Spleen (tissue), 11 donors: ENCODE measurements at regions not wholly inside any gene's neighbourhood (a gene's known extent, or its start where the extent isn't known, plus 50 kb on each side); places are given as distances from the start of the nearest gene placed in this dataset.

Source experiments
- DNase-seq: peaks from one replicate; pipeline ENCODE4 v3.0.0-alpha.2; 2020
- H3K27ac ChIP-seq, 8 donors: fragments of 200-600 bp; sonication (generic) in 7 of 8; 1 replicate in 4 of 8; 2 replicates in 4 of 8; pipeline versions ENCODE4 v1.5.0 to v1.8.0; 2016 to 2021; ENCODE audit warnings: inconsistent platforms in 4 of 8, mild to moderate bottlenecking in 4 of 8, moderate library complexity in 1 of 8
- H3K27me3 ChIP-seq, 7 donors: fragments of 200-600 bp; sonication (generic) in 6 of 7; replicated peaks in 1 of 7; 1 replicate in 4 of 7; 2 replicates in 3 of 7; pipeline versions ENCODE4 v1.5.0 to v1.8.0; 2016 to 2021; ENCODE audit warnings: inconsistent platforms in 3 of 7, mild to moderate bottlenecking in 1 of 7
- H3K36me3 ChIP-seq, 6 donors: fragments of 200-600 bp; sonication (generic) in 5 of 6; 1 replicate in 4 of 6; 2 replicates in 2 of 6; pipeline versions ENCODE4 v1.5.0 to v1.8.0; 2016 to 2021; ENCODE audit warnings: inconsistent platforms in 2 of 6
- H3K4me1 ChIP-seq, 6 donors: fragments of 200-600 bp; sonication (generic) in 5 of 6; 1 replicate in 3 of 6; 2 replicates in 3 of 6; pipeline versions ENCODE4 v1.5.0 to v1.8.0; 2016 to 2021; ENCODE audit warnings: inconsistent platforms in 3 of 6
- H3K4me3 ChIP-seq, 8 donors: fragments of 200-600 bp; sonication (generic) in 7 of 8; 1 replicate in 4 of 8; 2 replicates in 4 of 8; pipeline versions ENCODE4 v1.5.0 to v1.8.0; 2016 to 2021; ENCODE audit warnings: inconsistent platforms in 4 of 8, mild to moderate bottlenecking in 4 of 8, moderate library complexity in 2 of 8
- H3K9me3 ChIP-seq, 8 donors: fragments of 200-600 bp; sonication (generic) in 7 of 8; 1 replicate in 4 of 8; 2 replicates in 4 of 8; pipeline versions ENCODE4 v1.5.0 to v1.8.0; 2016 to 2021; ENCODE audit warnings: inconsistent platforms in 4 of 8
- POLR2A ChIP-seq, 3 donors: fragments of 450-650 bp; IDR thresholded peaks; one replicate each; pipeline ENCODE4 v1.5.1; 2017; ENCODE audit warnings: antibody characterized with exemption in 3 of 3, mild to moderate bottlenecking in 1 of 3
- POLR2AphosphoS5 ChIP-seq, 3 donors: sonication (generic); formaldehyde crosslinking; IDR thresholded peaks; one replicate each; pipeline ENCODE4 v1.5.1; 2017; ENCODE audit warnings: antibody characterized with exemption in 3 of 3
- WGBS, 5 donors: extraction: QIAGEN DNeasy Blood & Tissue Kit in 3 of 5; methylation state at CpG; one replicate each; pipeline versions ENCODE4 v1.1.5 to v1.1.7; 2013 to 2018; 5-methylcytosine and 5-hydroxymethylcytosine counted together
- intact Hi-C: fragments of 100-400 bp; cut with DNase I; formaldehyde crosslinking; loops from one replicate; pipeline ENCODE4 v1.15.0; 2023; ENCODE audit warnings: low total_unique reads
- TF ChIP-seq, protein P1 (sequence below), 11 experiments: fragments of 200-600 bp in 7 of 11; fragments of 450-650 bp in 4 of 11; sonication (generic) in 4 of 11; IDR thresholded peaks in 8 of 11; conservative IDR thresholded peaks in 3 of 11; 1 replicate in 7 of 11; 2 replicates in 4 of 11; pipeline versions ENCODE4 v1.4.0 to v1.8.0; 2016 to 2021; ENCODE audit warnings: antibody characterized with exemption in 11 of 11, inconsistent platforms in 4 of 11, mild to moderate bottlenecking in 1 of 11
- donor health status: healthy with polysubstance abuse.
- donor health status: DM: no; HTN: no; CAD: no; lungs with moderate emphysema.
- donor health status: DM: no; HTN: no; CAD: no.
- donor health status: Bipolar disorder and iron deficiency.
- donor health status: healthy.
- donor health status: DM: no; HTN: no; CAD: no.
- donor health status: DM: yes; HTN: yes; CAD: no.

- 95 to 98% (median 96%) methylated on average over 6 of the region's 6 CpGs for WGBS, 5 donors
- H3K27ac ChIP-seq = peak overlapping the region in 1 of 8 donors; percentile 78
- no peaks in the 10 kb centered on the region for H3K9me3 ChIP-seq
- intact Hi-C loops = loop anchor here (10.0 kb wide), 1 partner anchor 119 kb away; no protein-coding TSS in a partner anchor
- no peak overlapping the region for H3K4me3 ChIP-seq
- TF ChIP-seq POLR2A (IDR thresholded peaks at IDR 0.05) (no peak), POLR2AphosphoS5 (IDR thresholded peaks at IDR 0.05) (no peak)
- TF ChIP-seq, protein P1, sequence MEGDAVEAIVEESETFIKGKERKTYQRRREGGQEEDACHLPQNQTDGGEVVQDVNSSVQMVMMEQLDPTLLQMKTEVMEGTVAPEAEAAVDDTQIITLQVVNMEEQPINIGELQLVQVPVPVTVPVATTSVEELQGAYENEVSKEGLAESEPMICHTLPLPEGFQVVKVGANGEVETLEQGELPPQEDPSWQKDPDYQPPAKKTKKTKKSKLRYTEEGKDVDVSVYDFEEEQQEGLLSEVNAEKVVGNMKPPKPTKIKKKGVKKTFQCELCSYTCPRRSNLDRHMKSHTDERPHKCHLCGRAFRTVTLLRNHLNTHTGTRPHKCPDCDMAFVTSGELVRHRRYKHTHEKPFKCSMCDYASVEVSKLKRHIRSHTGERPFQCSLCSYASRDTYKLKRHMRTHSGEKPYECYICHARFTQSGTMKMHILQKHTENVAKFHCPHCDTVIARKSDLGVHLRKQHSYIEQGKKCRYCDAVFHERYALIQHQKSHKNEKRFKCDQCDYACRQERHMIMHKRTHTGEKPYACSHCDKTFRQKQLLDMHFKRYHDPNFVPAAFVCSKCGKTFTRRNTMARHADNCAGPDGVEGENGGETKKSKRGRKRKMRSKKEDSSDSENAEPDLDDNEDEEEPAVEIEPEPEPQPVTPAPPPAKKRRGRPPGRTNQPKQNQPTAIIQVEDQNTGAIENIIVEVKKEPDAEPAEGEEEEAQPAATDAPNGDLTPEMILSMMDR (IDR thresholded peaks at IDR 0.05 in 8 of 11, conservative IDR thresholded peaks at IDR 0.05 in 3 of 11) = no peak
- no peak for DNase-seq
- no peaks in the 10 kb centered on the region for H3K36me3 ChIP-seq
- no peaks in the 10 kb centered on the region for H3K27me3 ChIP-seq
- peaks cover 39 to 77% (median 57%) of the 10 kb centered on the region in 6 donors for H3K4me1 ChIP-seq
Observed at GRCh38 chr2:43104106-43104505, 122.3 kb downstream of the ZFP36L2 start.

DNA sequence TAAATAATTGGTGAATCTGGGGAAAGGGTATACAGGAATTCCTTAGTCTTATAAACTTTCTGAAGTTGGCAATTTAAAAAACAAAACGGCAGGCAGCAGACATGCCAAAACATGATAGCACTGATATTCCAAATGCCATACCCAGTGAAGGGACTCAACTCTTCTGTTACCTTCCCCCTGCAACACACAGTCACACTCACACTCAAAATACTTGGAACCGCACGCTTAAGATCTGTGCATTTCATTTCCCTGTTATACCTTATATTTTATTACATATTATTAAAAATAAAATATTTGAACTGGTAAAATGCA is 123.4 kb downstream of the ZFP36L2 start:
- no peak for TF ChIP-seq POLR2AphosphoS5 (IDR thresholded peaks at IDR 0.05)
- TF ChIP-seq, protein P1 (IDR thresholded peaks at IDR 0.05 in 8 of 11, conservative IDR thresholded peaks at IDR 0.05 in 3 of 11) = no peak
- TF ChIP-seq POLR2A (IDR thresholded peaks at IDR 0.05) = no peak
- Histone ChIP-seq H3K9me3 (no peaks in the 10 kb centered on the region), H3K36me3 (no peaks in the 10 kb centered on the region), H3K27me3 (no peaks in the 10 kb centered on the region), H3K27ac (peak overlapping the region in 6 of 8 donors; percentile 55 to 78 (median 66)), H3K4me3 (no peak overlapping the region), H3K4me1 (peaks cover 31 to 73% (median 50%) of the 10 kb centered on the region in 6 donors)
- intact Hi-C loops = loop anchor here (10.0 kb wide), 1 partner anchor 118 kb away; no protein-coding TSS in a partner anchor
- WGBS, 5 donors = 88 to 95% (median 91%) methylated on average over 3 of the region's 3 CpGs
- no peak for DNase-seq

- Histone ChIP-seq H3K36me3 (no peaks in the 10 kb centered on the region), H3K27me3 (no peaks in the 10 kb centered on the region), H3K4me1 (peaks cover 26 to 73% (median 50%) of the 10 kb centered on the region in 6 donors), H3K4me3 (no peak overlapping the region), H3K27ac (peak overlapping the region in 7 of 8 donors; percentile 41 to 78 (median 65)), H3K9me3 (no peaks in the 10 kb centered on the region)
- 71 to 78% (median 72%) methylated on average over 9 of the region's 9 CpGs for WGBS, 5 donors
- no peak for DNase-seq
- peak in 1 of 3 donors; percentile 33 for TF ChIP-seq POLR2AphosphoS5 (IDR thresholded peaks at IDR 0.05)
- TF ChIP-seq, protein P1 (IDR thresholded peaks at IDR 0.05 in 8 of 11, conservative IDR thresholded peaks at IDR 0.05 in 3 of 11) = no peak
- intact Hi-C loops = loop anchor here (10.0 kb wide), 1 partner anchor 118 kb away; no protein-coding TSS in a partner anchor
Observed at GRCh38 chr2:43102366-43103092, 123.9 kb downstream of the ZFP36L2 start.

- WGBS, 5 donors = 82 to 96% (median 91%) methylated on average over 6 to 7 of the region's 7 CpGs
- intact Hi-C loops = loop anchor here (10.0 kb wide), 1 partner anchor 117 kb away; no protein-coding TSS in a partner anchor
- H3K27ac ChIP-seq = peak overlapping the region in 7 of 8 donors; percentile 23 to 78 (median 65)
- no peak overlapping the region for H3K4me3 ChIP-seq
- DNase-seq = no peak
- no peaks in the 10 kb centered on the region for H3K9me3 ChIP-seq
- no peaks in the 10 kb centered on the region for H3K36me3 ChIP-seq
- no peak for TF ChIP-seq POLR2A (IDR thresholded peaks at IDR 0.05)
- TF ChIP-seq POLR2AphosphoS5 (IDR thresholded peaks at IDR 0.05) = no peak
- TF ChIP-seq, protein P1 (IDR thresholded peaks at IDR 0.05 in 8 of 11, conservative IDR thresholded peaks at IDR 0.05 in 3 of 11) = no peak
- H3K27me3 ChIP-seq = no peaks in the 10 kb centered on the region
- H3K4me1 ChIP-seq = peaks cover 21 to 73% (median 49%) of the 10 kb centered on the region in 6 donors
Observed at GRCh38 chr2:43101751-43102150, 124.7 kb downstream of the ZFP36L2 start.
